LNCAP (cell line): ENCODE measurements at regions not wholly inside any gene's neighbourhood (a gene's known extent, or its start where the extent isn't known, plus 50 kb on each side); places are given as distances from the start of the nearest gene placed in this dataset.

Source experiments
- CTCF ChIP-seq: fragments of 450-650 bp; IDR thresholded peaks from 2 replicates; pipeline ENCODE4 v1.5.1; 2017; ENCODE audit warnings: mild to moderate bottlenecking

GRCh38 chr11:62026739-62027370 lies 59.4 kb upstream of the FTH1 start:
- no peak for TF ChIP-seq CTCF

GRCh38 chr11:62025487-62026105 lies 58.2 kb upstream of the FTH1 start:
- no peak for TF ChIP-seq CTCF

GRCh38 chr11:62024936-62025486 lies 57.6 kb upstream of the FTH1 start:
- no peak for TF ChIP-seq CTCF

- no peak for TF ChIP-seq CTCF
These were observed 54.8 kb upstream of the FTH1 start for GRCh38 chr11:62022211-62022610.

- no peak for TF ChIP-seq CTCF
These were observed 53.2 kb upstream of the FTH1 start for GRCh38 chr11:62020661-62021060.

- no peak for TF ChIP-seq CTCF
These were observed 51.7 kb upstream of the FTH1 start for GRCh38 chr11:62018981-62019664.

- no peak for TF ChIP-seq CTCF
These were observed 50.6 kb upstream of the FTH1 start for GRCh38 chr11:62017878-62018655.
